ENCODE measurements at regions not wholly inside any gene's neighbourhood (a gene's known extent, or its start where the extent isn't known, plus 50 kb on each side); places are given as distances from the start of the nearest gene placed in this dataset.

DNA sequence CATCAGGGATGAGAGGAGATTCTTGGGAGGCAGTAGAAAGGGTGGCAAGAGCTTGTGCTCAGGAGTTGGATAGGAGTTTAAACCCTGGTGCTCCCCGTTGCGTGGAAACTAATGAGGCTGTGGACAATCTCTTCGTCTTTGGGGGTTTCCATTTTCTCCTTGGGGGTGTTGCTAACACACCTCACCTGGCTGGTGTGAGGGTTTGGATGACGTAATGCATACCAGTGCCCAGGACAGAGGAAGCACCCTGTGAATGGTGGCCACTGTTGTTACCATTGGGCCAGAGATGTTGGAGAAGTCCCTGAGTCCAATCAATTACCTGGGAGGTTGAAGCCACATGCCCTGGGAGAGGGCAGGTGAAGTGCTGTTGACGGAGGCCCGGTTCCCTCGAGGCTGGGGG lies 146.5 kb downstream of the URI1 start:
- no peak for TF ChIP-seq CTCF (IDR thresholded peaks at IDR 0.05)
- WGBS (ENCODE audit: insufficient coverage) = 86% methylated on average over 7 of the region's 7 CpGs
- H3K27ac ChIP-seq (ENCODE audit: low read length) = no peak overlapping the region
- H3K27me3 ChIP-seq (ENCODE audit: control insufficient read depth, insufficient read depth, low read length) = no peaks in the 10 kb centered on the region
- ATAC-seq (no peak), DNase-seq (no peak)
- no peaks in the 10 kb centered on the region for H3K4me1 Mint-ChIP-seq
- H3K4me3 ChIP-seq (ENCODE audit: low read length) = no peak overlapping the region
- no peak overlapping the region for H3K27ac Mint-ChIP-seq
- no peaks in the 10 kb centered on the region for H3K9me3 ChIP-seq (ENCODE audit: control insufficient read depth, insufficient read depth, low read length)
- H3K27me3 Mint-ChIP-seq (ENCODE audit: low read depth in 2 of 2) = no peaks in the 10 kb centered on the region
- H3K4me1 ChIP-seq (ENCODE audit: control insufficient read depth, insufficient read depth, low read length) = no peaks in the 10 kb centered on the region
- no peaks in the 10 kb centered on the region for H3K9me3 Mint-ChIP-seq
- no peak overlapping the region for H3K4me3 Mint-ChIP-seq
- intact Hi-C loops (cut with micrococcal nuclease) = no loop called here
- no peaks in the 10 kb centered on the region for H3K36me3 Mint-ChIP-seq
- no peaks in the 10 kb centered on the region for H3K36me3 ChIP-seq (ENCODE audit: control insufficient read depth, insufficient read depth, low read length)

- 89% methylated on average over 20 of the region's 20 CpGs for WGBS (ENCODE audit: insufficient coverage)
- Mint-ChIP-seq H3K4me3 (no peak overlapping the region), H3K9me3 (no peaks in the 10 kb centered on the region), H3K36me3 (no peaks in the 10 kb centered on the region), H3K27ac (no peak overlapping the region), H3K27me3 (ENCODE audit: low read depth in 2 of 2) (no peaks in the 10 kb centered on the region), H3K4me1 (no peaks in the 10 kb centered on the region)
- no peak for ATAC-seq
- DNase-seq = no peak
- H3K9me3 ChIP-seq (ENCODE audit: control insufficient read depth, insufficient read depth, low read length) = no peaks in the 10 kb centered on the region
- no peak overlapping the region for H3K27ac ChIP-seq (ENCODE audit: low read length)
- no peak for TF ChIP-seq CTCF (IDR thresholded peaks at IDR 0.05)
- intact Hi-C loops (cut with micrococcal nuclease) = no loop called here
- no peak overlapping the region for H3K4me3 ChIP-seq (ENCODE audit: low read length)
- H3K27me3 ChIP-seq (ENCODE audit: control insufficient read depth, insufficient read depth, low read length) = no peaks in the 10 kb centered on the region
- no peaks in the 10 kb centered on the region for H3K36me3 ChIP-seq (ENCODE audit: control insufficient read depth, insufficient read depth, low read length)
- H3K4me1 ChIP-seq (ENCODE audit: control insufficient read depth, insufficient read depth, low read length) = no peaks in the 10 kb centered on the region
Observed at GRCh38 chr19:30089086-30089665, 147.1 kb downstream of the URI1 start.

DNA sequence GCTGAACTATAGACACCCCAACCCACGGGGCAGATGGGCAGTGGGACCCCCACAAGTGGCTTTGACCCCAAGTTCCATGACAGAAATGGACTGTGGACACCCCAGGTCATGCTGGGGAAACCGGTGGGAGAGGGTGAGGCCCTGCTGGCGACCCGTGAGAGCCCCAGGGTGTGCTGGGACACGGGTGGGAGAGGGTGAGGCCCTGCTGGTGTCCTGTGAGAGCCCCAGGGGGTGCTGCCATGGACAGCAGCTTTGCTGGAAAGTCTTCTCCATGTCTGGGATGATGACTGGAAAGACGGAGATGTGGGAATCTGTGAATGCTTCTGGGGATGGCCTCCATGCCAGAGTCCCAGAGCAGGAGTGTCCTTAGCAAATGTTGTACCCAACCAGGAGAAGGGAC lies 148.4 kb downstream of the URI1 start:
- Mint-ChIP-seq H3K27me3 (ENCODE audit: low read depth in 2 of 2) (no peaks in the 10 kb centered on the region), H3K36me3 (no peaks in the 10 kb centered on the region), H3K4me3 (no peak overlapping the region), H3K4me1 (no peaks in the 10 kb centered on the region), H3K9me3 (no peaks in the 10 kb centered on the region), H3K27ac (no peak overlapping the region)
- WGBS (ENCODE audit: insufficient coverage) = 74% methylated on average over 6 of the region's 6 CpGs
- TF ChIP-seq CTCF (IDR thresholded peaks at IDR 0.05) = no peak
- no peaks in the 10 kb centered on the region for H3K36me3 ChIP-seq (ENCODE audit: control insufficient read depth, insufficient read depth, low read length)
- intact Hi-C loops (cut with micrococcal nuclease) = no loop called here
- no peaks in the 10 kb centered on the region for H3K27me3 ChIP-seq (ENCODE audit: control insufficient read depth, insufficient read depth, low read length)
- DNase-seq (no peak), ATAC-seq (no peak)
- no peaks in the 10 kb centered on the region for H3K9me3 ChIP-seq (ENCODE audit: control insufficient read depth, insufficient read depth, low read length)
- H3K27ac ChIP-seq (ENCODE audit: low read length) = no peak overlapping the region
- H3K4me3 ChIP-seq (ENCODE audit: low read length) = no peak overlapping the region
- no peaks in the 10 kb centered on the region for H3K4me1 ChIP-seq (ENCODE audit: control insufficient read depth, insufficient read depth, low read length)

- Mint-ChIP-seq H3K4me3 (no peak overlapping the region), H3K4me1 (no peaks in the 10 kb centered on the region), H3K27me3 (ENCODE audit: low read depth in 2 of 2) (no peaks in the 10 kb centered on the region), H3K27ac (no peak overlapping the region), H3K9me3 (no peaks in the 10 kb centered on the region), H3K36me3 (no peaks in the 10 kb centered on the region)
- no peaks in the 10 kb centered on the region for H3K36me3 ChIP-seq (ENCODE audit: control insufficient read depth, insufficient read depth, low read length)
- ATAC-seq (no peak), DNase-seq (no peak)
- H3K9me3 ChIP-seq (ENCODE audit: control insufficient read depth, insufficient read depth, low read length) = no peaks in the 10 kb centered on the region
- H3K4me1 ChIP-seq (ENCODE audit: control insufficient read depth, insufficient read depth, low read length) = no peaks in the 10 kb centered on the region
- no peak overlapping the region for H3K4me3 ChIP-seq (ENCODE audit: low read length)
- no peak for TF ChIP-seq CTCF (IDR thresholded peaks at IDR 0.05)
- H3K27me3 ChIP-seq (ENCODE audit: control insufficient read depth, insufficient read depth, low read length) = no peaks in the 10 kb centered on the region
- 88% methylated on average over 7 of the region's 7 CpGs for WGBS (ENCODE audit: insufficient coverage)
- H3K27ac ChIP-seq (ENCODE audit: low read length) = no peak overlapping the region
- intact Hi-C loops (cut with micrococcal nuclease) = no loop called here
Observed at GRCh38 chr19:30090963-30091362, 148.9 kb downstream of the URI1 start.
